Hematopoietic multipotent progenitor cell treated with erythropoietin and hydrocortisone succinate and interleukin-3 and kit ligand, for 15 days (in vitro differentiated cells): ENCODE measurements at regions not wholly inside any gene's neighbourhood (a gene's known extent, or its start where the extent isn't known, plus 50 kb on each side); places are given as distances from the start of the nearest gene placed in this dataset.
"Not testable (repeated sequence)": the region's sequence is repeated elsewhere in the genome, so short reads cannot be mapped to it uniquely, and the experiment has no call there.

ENCODE experiments used
- DNase-seq: peaks from one replicate; pipeline ENCODE4 v3.0.0-alpha.2; 2015; ENCODE audit warnings: low spot score

- DNase-seq = no peak
Observed at GRCh38 chrX:1059576-1060561, 152.6 kb downstream of the CRLF2 start.

GRCh38 chrX:1053600-1053999 lies 158.8 kb downstream of the CRLF2 start:
- DNase-seq = not testable (repeated sequence)

- no peak for DNase-seq
Observed at GRCh38 chrX:1053072-1053471, 159.4 kb downstream of the CRLF2 start.

- no peak for DNase-seq
Observed at GRCh38 chrX:1052021-1052420, 160.4 kb downstream of the CRLF2 start.

GRCh38 chrX:1051421-1051820 lies 161.0 kb downstream of the CRLF2 start:
- DNase-seq = no peak

GRCh38 chrX:1045680-1046314 lies 166.7 kb downstream of the CRLF2 start:
- no peak for DNase-seq

GRCh38 chrX:1041091-1041490 lies 171.4 kb downstream of the CRLF2 start:
- DNase-seq = no peak

GRCh38 chrX:1035931-1036330 lies 176.5 kb downstream of the CRLF2 start:
- DNase-seq = not testable (repeated sequence)

- no peak for DNase-seq
Observed at GRCh38 chrX:1035206-1035605, 177.2 kb downstream of the CRLF2 start.

- no peak for DNase-seq
Observed at GRCh38 chrX:1034717-1035116, 177.7 kb downstream of the CRLF2 start.

GRCh38 chrX:1031521-1032430 lies 180.7 kb downstream of the CRLF2 start:
- DNase-seq = no peak

GRCh38 chrX:1029494-1029893 lies 183.0 kb downstream of the CRLF2 start:
- no peak for DNase-seq

GRCh38 chrX:1027680-1028079 lies 184.8 kb downstream of the CRLF2 start:
- no peak for DNase-seq

- no peak for DNase-seq
Observed at GRCh38 chrX:1027133-1027532, 185.3 kb downstream of the CRLF2 start.

- DNase-seq = no peak
Observed at GRCh38 chrX:1026263-1027015, 186.0 kb downstream of the CRLF2 start.

- no peak for DNase-seq
Observed at GRCh38 chrX:1025413-1025812, 187.0 kb downstream of the CRLF2 start.

- DNase-seq = no peak
Observed at GRCh38 chrX:1023676-1024075, 188.8 kb downstream of the CRLF2 start.

GRCh38 chrX:1021314-1021993 lies 191.0 kb downstream of the CRLF2 start:
- DNase-seq = not testable (repeated sequence)

- DNase-seq = no peak
Observed at GRCh38 chrX:1020634-1021166, 191.7 kb downstream of the CRLF2 start.

GRCh38 chrX:1016926-1017325 lies 195.5 kb downstream of the CRLF2 start:
- DNase-seq = not testable (repeated sequence)

GRCh38 chrX:1016281-1016680 lies 196.2 kb downstream of the CRLF2 start:
- not testable (repeated sequence) for DNase-seq
